ENCODE measurements at regions not wholly inside any gene's neighbourhood (a gene's known extent, or its start where the extent isn't known, plus 50 kb on each side); places are given as distances from the start of the nearest gene placed in this dataset.

GRCh38 chr11:116115801-116116200 is 611.6 kb upstream of the CADM1 start:
- TF ChIP-seq POLR2A (IDR thresholded peaks at IDR 0.05; ENCODE audit: low read length) (no peak), GATA1 (IDR thresholded peaks at IDR 0.05; ENCODE audit: low read depth, low read length) (no peak)

Measured in erythroblast (primary cell).